ENCODE measurements at regions not wholly inside any gene's neighbourhood (a gene's known extent, or its start where the extent isn't known, plus 50 kb on each side); places are given as distances from the start of the nearest gene placed in this dataset.

DNA sequence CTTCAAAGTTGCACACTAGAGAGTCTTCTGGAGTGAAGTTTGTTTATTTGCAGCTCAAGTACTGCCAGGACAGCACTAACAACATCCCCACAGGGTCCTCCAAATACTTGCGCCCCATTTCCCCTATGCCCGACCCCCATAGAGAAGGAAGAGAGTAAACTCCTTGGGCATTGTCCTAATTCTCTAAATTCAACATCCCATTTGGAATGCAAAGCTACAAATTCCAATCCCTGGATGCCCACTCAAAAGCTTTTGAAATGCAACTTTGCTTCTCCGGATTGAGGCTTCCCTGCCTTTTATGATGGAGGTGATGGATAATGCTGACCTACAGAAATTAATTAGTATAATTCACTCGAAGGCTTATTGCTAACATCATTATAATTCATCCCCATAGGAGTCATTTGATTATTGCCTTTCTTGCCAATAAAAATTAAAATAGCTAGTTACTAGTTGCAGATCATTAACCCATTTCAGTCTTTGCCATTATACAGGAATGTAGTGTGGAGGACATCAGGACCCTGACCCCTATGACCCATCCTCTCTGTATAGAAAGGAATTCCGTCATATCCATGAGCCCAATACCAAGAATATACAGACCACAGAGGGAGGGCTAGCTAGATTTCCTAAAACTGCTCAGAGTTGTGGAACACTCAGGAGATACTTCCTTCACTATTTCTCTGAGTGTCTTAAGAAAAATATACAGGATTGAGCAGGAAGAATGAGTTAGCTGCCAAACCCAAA is 277.6 kb downstream of the ZNF608 start:
- TF ChIP-seq CTCF (conservative IDR thresholded peaks at IDR 0.05) (no peak), ZFX (IDR thresholded peaks at IDR 0.05) (no peak)
